H9 (cell line): ENCODE measurements at regions not wholly inside any gene's neighbourhood (a gene's known extent, or its start where the extent isn't known, plus 50 kb on each side); places are given as distances from the start of the nearest gene placed in this dataset.

Experiments used
- DNase-seq: peaks from one replicate; pipeline ENCODE4 v3.0.0-alpha.2; 2017
- H2AFZ ChIP-seq: one replicate; pipeline ENCODE4 v1.6.1; 2013; ENCODE audit warnings: mild to moderate bottlenecking, low read length, control low read depth, moderate library complexity
- H2AK5ac ChIP-seq: 2 replicates; pipeline ENCODE4 v1.6.1; 2013; ENCODE audit warnings: low read length, control low read depth, mixed read lengths; ENCODE audit not compliant: insufficient read length
- H2BK120ac ChIP-seq: one replicate; pipeline ENCODE4 v1.6.1; 2013; ENCODE audit warnings: low read depth, mild to moderate bottlenecking, low read length, control low read depth, inconsistent platforms; ENCODE audit not compliant: poor library complexity, severe bottlenecking
- H2BK12ac ChIP-seq: 2 replicates; pipeline ENCODE4 v1.6.1; 2013; ENCODE audit warnings: low read length, control low read depth, mixed read lengths, low read depth; ENCODE audit not compliant: insufficient read length
- H2BK15ac ChIP-seq: 2 replicates; pipeline ENCODE4 v1.6.1; 2013; ENCODE audit warnings: low read depth, low read length, control low read depth
- H2BK20ac ChIP-seq: one replicate; pipeline ENCODE4 v1.6.1; 2013; ENCODE audit warnings: low read depth, mild to moderate bottlenecking, low read length, control low read depth, inconsistent platforms; ENCODE audit not compliant: poor library complexity, severe bottlenecking
- H2BK5ac ChIP-seq: 2 replicates; pipeline ENCODE4 v1.6.1; 2013; ENCODE audit warnings: low read length, control low read depth, mixed read lengths; ENCODE audit not compliant: insufficient read length
- H3K14ac ChIP-seq: 2 replicates; pipeline ENCODE4 v1.6.1; 2013; ENCODE audit warnings: low read length, control low read depth; ENCODE audit not compliant: insufficient read depth
- H3K18ac ChIP-seq: 2 replicates; pipeline ENCODE4 v1.6.1; 2013; ENCODE audit warnings: low read depth, mild to moderate bottlenecking, mixed read lengths, low read length, control low read depth; ENCODE audit not compliant: insufficient read length
- H3K23ac ChIP-seq: 2 replicates; pipeline ENCODE4 v1.6.1; 2013; ENCODE audit warnings: low read length, control low read depth, mixed read lengths, low read depth; ENCODE audit not compliant: insufficient read length
- H3K23me2 ChIP-seq: 2 replicates; pipeline ENCODE4 v1.6.1; 2013; ENCODE audit warnings: low read depth, mild to moderate bottlenecking, mixed read lengths, low read length, control low read depth; ENCODE audit not compliant: insufficient read length, poor library complexity, severe bottlenecking
- H3K27ac ChIP-seq: 2 replicates; pipeline ENCODE4 v1.5.1; 2013; ENCODE audit warnings: low read length, control low read depth, mixed read lengths, low read depth; ENCODE audit not compliant: insufficient read length
- H3K27me3 ChIP-seq: 2 replicates; pipeline ENCODE4 v1.6.1; 2013; ENCODE audit warnings: low read length, control low read depth, inconsistent platforms; ENCODE audit not compliant: insufficient read depth
- H3K4ac ChIP-seq: 2 replicates; pipeline ENCODE4 v1.6.1; 2013; ENCODE audit warnings: low read depth, mild to moderate bottlenecking, control low read depth, inconsistent platforms, low read length, moderate library complexity
- H3K4me1 ChIP-seq: 2 replicates; pipeline ENCODE4 v1.6.1; 2013; ENCODE audit warnings: low read length, control low read depth, inconsistent platforms; ENCODE audit not compliant: insufficient read depth
- H3K4me2 ChIP-seq: 2 replicates; pipeline ENCODE4 v1.6.1; 2013; ENCODE audit warnings: low read length, control low read depth, mixed read lengths; ENCODE audit not compliant: insufficient read length, insufficient read depth
- H3K56ac ChIP-seq: 2 replicates; pipeline ENCODE4 v1.6.1; 2013; ENCODE audit warnings: low read depth, mild to moderate bottlenecking, mixed read lengths, low read length, control low read depth; ENCODE audit not compliant: insufficient read length
- H3K79me1 ChIP-seq: 2 replicates; pipeline ENCODE4 v1.6.1; 2013; ENCODE audit warnings: low read depth, mild to moderate bottlenecking, moderate library complexity, low read length, control low read depth, inconsistent platforms; ENCODE audit not compliant: insufficient read depth, poor library complexity, severe bottlenecking
- H3K79me2 ChIP-seq: 2 replicates; pipeline ENCODE4 v1.6.1; 2013; ENCODE audit warnings: low read length, control low read depth, inconsistent platforms; ENCODE audit not compliant: insufficient read depth
- H3K9ac ChIP-seq: 2 replicates; pipeline ENCODE4 v1.6.1; 2013; ENCODE audit warnings: low read length, control low read depth, mixed read lengths; ENCODE audit not compliant: insufficient read length; ENCODE audit errors: extremely low read depth
- H3K9me3 ChIP-seq: one replicate; pipeline ENCODE4 v1.6.1; 2013; ENCODE audit warnings: low read depth, low read length, inconsistent platforms; ENCODE audit not compliant: control insufficient read depth
- H3T11ph ChIP-seq: one replicate; pipeline ENCODE4 v1.6.1; 2013; ENCODE audit warnings: mild to moderate bottlenecking, low read length, control low read depth, inconsistent platforms
- H4K20me1 ChIP-seq: one replicate; pipeline ENCODE4 v1.6.1; 2013; ENCODE audit not compliant: control insufficient read depth, insufficient read length, insufficient read depth
- H4K5ac ChIP-seq: 2 replicates; pipeline ENCODE4 v1.6.1; 2013; ENCODE audit warnings: low read depth, mild to moderate bottlenecking, mixed read lengths, low read length, control low read depth; ENCODE audit not compliant: insufficient read length
- H4K8ac ChIP-seq: replicated peaks from 2 replicates; pipeline ENCODE4 v1.6.1; 2013; ENCODE audit warnings: low read length, control low read depth, mixed read lengths, low read depth; ENCODE audit not compliant: insufficient read length
- H4K91ac ChIP-seq: 2 replicates; pipeline ENCODE4 v1.6.1; 2013; ENCODE audit warnings: low read depth, mild to moderate bottlenecking, moderate library complexity, mixed read lengths, low read length, control low read depth; ENCODE audit not compliant: insufficient read length
- H3K27ac Mint-ChIP-seq, 3 experiments: 2 replicates in 2 of 3; 3 replicates in 1 of 3; pipeline ENCODE4 v1.8.0; 2020 to 2021; ENCODE audit warnings: mixed read lengths in 3 of 3, mild to moderate bottlenecking in 1 of 3, moderate library complexity in 1 of 3
- H3K27me3 Mint-ChIP-seq: 2 replicates; pipeline ENCODE4 v1.8.0; 2021; ENCODE audit warnings: low read depth, mild to moderate bottlenecking, moderate library complexity, mixed read lengths
- H3K36me3 Mint-ChIP-seq, 3 experiments: 2 replicates in 2 of 3; 3 replicates in 1 of 3; pipeline ENCODE4 v1.8.0; 2020 to 2021; ENCODE audit warnings: low read depth in 3 of 3, mixed read lengths in 3 of 3; ENCODE audit not compliant: insufficient read depth in 1 of 3
- H3K4me1 Mint-ChIP-seq, 2 experiments: 2 replicates each; pipeline ENCODE4 v1.8.0; 2020; ENCODE audit warnings: mixed read lengths in 2 of 2
- H3K4me3 Mint-ChIP-seq, 2 experiments: 2 replicates in 1 of 2; 3 replicates in 1 of 2; pipeline ENCODE4 v1.8.0; 2020 to 2021; ENCODE audit warnings: mild to moderate bottlenecking in 2 of 2, mixed read lengths in 2 of 2, moderate library complexity in 1 of 2
- H3K9me3 Mint-ChIP-seq, 2 experiments: 2 replicates in 1 of 2; 3 replicates in 1 of 2; pipeline ENCODE4 v1.8.0; 2020; ENCODE audit warnings: mild to moderate bottlenecking in 2 of 2, mixed read lengths in 2 of 2, moderate library complexity in 1 of 2
- CTCF ChIP-seq: fragments of 200-600 bp; sonication (generic); conservative IDR thresholded peaks from 3 replicates; pipeline ENCODE4 v1.8.0; 2021; ENCODE audit warnings: antibody characterized with exemption, mild to moderate bottlenecking
- WGBS: extraction: QIAGEN DNeasy Blood & Tissue Kit; methylation state at CpG from one replicate; pipeline ENCODE4 v1.1.7; 2013; ENCODE audit warnings: missing lambda C conversion rate, low lambda C conversion rate, mixed read lengths; ENCODE audit not compliant: insufficient read length; ENCODE audit errors: extremely low coverage; 5-methylcytosine and 5-hydroxymethylcytosine counted together

- H3K27me3 ChIP-seq = no peaks in the 10 kb centered on the region
- no peak overlapping the region for H3K4me2 ChIP-seq
- no peak overlapping the region for H2AFZ ChIP-seq
- Mint-ChIP-seq H3K36me3 (no peaks in the 10 kb centered on the region), H3K27me3 (no peaks in the 10 kb centered on the region), H3K4me3 (no peak overlapping the region), H3K27ac (no peak overlapping the region; a peak in 1 of 7 replicates), H3K9me3 (no peaks in the 10 kb centered on the region), H3K4me1 (0 out of 4 replicates have a peak, but pooled peaks cover 0 to 2% of the 10 kb centered on the region in 2 experiments)
- no peak overlapping the region for H3K14ac ChIP-seq
- WGBS = no CpG with 5 or more reads among the region's 5 CpGs
- H4K8ac ChIP-seq = no peak overlapping the region
- H2BK15ac ChIP-seq = no peak overlapping the region
- DNase-seq = no peak
- no peaks in the 10 kb centered on the region for H3K9me3 ChIP-seq
- no peak for TF ChIP-seq CTCF
- no peak overlapping the region for H2AK5ac ChIP-seq
- no peak overlapping the region for H4K91ac ChIP-seq
- H3K23ac ChIP-seq = no peak overlapping the region
- H3K79me1 ChIP-seq = no peaks in the 10 kb centered on the region
- no peak overlapping the region for H3K4ac ChIP-seq
- no peak overlapping the region for H4K5ac ChIP-seq
- H4K20me1 ChIP-seq = no peaks in the 10 kb centered on the region
- no peak overlapping the region for H3K18ac ChIP-seq
- H3K9ac ChIP-seq = no peak overlapping the region
- no peak overlapping the region for H3K27ac ChIP-seq
- no peak overlapping the region for H2BK12ac ChIP-seq
- H2BK20ac ChIP-seq = no peak overlapping the region
- no peaks in the 10 kb centered on the region for H3K4me1 ChIP-seq
- no peak overlapping the region for H3K56ac ChIP-seq
- H2BK5ac ChIP-seq = no peak overlapping the region
- no peak overlapping the region for H2BK120ac ChIP-seq
- H3K23me2 ChIP-seq = no peaks in the 10 kb centered on the region
- H3T11ph ChIP-seq = no peak overlapping the region
- H3K79me2 ChIP-seq = no peaks in the 10 kb centered on the region
Measured at GRCh38 chr1:170791941-170792340, 128.0 kb downstream of the PRRX1 start.
